ENCODE measurements at regions not wholly inside any gene's neighbourhood (a gene's known extent, or its start where the extent isn't known, plus 50 kb on each side); places are given as distances from the start of the nearest gene placed in this dataset.

DNA sequence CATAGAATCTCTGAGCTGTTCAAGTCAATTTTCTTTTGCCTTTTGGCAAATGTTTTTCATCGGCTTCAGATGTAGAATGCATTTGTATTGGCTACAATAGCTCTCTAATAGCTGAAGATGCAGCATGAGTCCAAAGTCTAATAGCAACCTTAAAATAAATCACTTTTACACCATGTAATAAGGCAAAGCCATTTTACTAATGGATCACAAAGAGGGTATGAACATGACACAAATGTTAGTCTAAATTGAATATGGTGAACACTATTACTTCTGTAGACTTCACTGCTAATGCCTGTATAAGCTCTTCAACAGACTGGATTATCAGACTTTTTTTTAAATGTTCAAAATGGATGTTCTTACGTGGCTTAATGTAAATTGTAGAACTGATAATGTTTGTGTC lies 645.3 kb downstream of the TLL1 start:
- H3K9me3 ChIP-seq (ENCODE audit: low read depth, low read length, poor library complexity, severe bottlenecking), result peaks cover 5% of the 10 kb centered on the region
- BruUV-seq (replicated peaks), result no TSS peak
- H3K27ac ChIP-seq (ENCODE audit: low read depth, low read length, poor library complexity, severe bottlenecking), result no peak overlapping the region
- intact Hi-C loops (cut with micrococcal nuclease; ENCODE audit: unreplicated experiment), result no loop called here
- H3K36me3 ChIP-seq (ENCODE audit: insufficient read depth, low read length, poor library complexity, severe bottlenecking), result no peaks in the 10 kb centered on the region
- no peaks in the 10 kb centered on the region for H3K27me3 ChIP-seq (replicated peaks; ENCODE audit: insufficient read depth, low read depth, low read length, poor library complexity)
- H3K4me3 ChIP-seq (ENCODE audit: low read depth, low read length, poor library complexity, severe bottlenecking), result no peak overlapping the region
- no peak for DNase-seq (ENCODE audit: low spot score)
- no peak for TF ChIP-seq EZH2 (IDR thresholded peaks at IDR 0.05; ENCODE audit: borderline replicate concordance, low read depth, low read length, poor library complexity, severe bottlenecking)
- TF ChIP-seq, protein P1, sequence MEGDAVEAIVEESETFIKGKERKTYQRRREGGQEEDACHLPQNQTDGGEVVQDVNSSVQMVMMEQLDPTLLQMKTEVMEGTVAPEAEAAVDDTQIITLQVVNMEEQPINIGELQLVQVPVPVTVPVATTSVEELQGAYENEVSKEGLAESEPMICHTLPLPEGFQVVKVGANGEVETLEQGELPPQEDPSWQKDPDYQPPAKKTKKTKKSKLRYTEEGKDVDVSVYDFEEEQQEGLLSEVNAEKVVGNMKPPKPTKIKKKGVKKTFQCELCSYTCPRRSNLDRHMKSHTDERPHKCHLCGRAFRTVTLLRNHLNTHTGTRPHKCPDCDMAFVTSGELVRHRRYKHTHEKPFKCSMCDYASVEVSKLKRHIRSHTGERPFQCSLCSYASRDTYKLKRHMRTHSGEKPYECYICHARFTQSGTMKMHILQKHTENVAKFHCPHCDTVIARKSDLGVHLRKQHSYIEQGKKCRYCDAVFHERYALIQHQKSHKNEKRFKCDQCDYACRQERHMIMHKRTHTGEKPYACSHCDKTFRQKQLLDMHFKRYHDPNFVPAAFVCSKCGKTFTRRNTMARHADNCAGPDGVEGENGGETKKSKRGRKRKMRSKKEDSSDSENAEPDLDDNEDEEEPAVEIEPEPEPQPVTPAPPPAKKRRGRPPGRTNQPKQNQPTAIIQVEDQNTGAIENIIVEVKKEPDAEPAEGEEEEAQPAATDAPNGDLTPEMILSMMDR (conservative IDR thresholded peaks at IDR 0.05; ENCODE audit: low read depth, low read length), result no peak
- ChIA-PET POLR2A (ENCODE audit: low non-redundant PET) (no interaction called here), CTCF (no interaction called here)
- no peaks in the 10 kb centered on the region for H3K4me1 ChIP-seq (ENCODE audit: insufficient read depth, low read length, poor library complexity, severe bottlenecking)

DNA sequence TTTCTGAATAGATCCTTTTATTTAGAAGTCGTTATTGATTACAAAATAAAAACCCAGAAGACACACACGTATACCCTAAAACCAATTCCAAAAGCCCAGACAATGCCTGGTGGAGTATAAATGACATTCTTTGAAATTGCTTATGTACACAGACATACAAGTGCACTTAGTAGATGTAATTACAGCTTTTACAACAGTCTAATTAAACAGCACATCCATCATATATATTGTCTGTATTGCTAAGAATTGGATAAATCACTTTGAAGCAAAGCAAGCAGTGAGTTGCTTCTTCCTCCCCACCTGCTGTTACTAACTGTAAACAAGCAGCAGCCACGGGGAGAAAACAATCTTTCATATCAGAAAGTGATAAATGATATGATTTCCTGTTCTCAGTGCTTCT lies 645.7 kb downstream of the TLL1 start:
- CTCF ChIA-PET, result no interaction called here
- TF ChIP-seq, protein P1 (conservative IDR thresholded peaks at IDR 0.05; ENCODE audit: low read depth, low read length), result no peak
- no peak for TF ChIP-seq EZH2 (IDR thresholded peaks at IDR 0.05; ENCODE audit: borderline replicate concordance, low read depth, low read length, poor library complexity, severe bottlenecking)
- intact Hi-C loops (cut with micrococcal nuclease; ENCODE audit: unreplicated experiment), result no loop called here

DNA sequence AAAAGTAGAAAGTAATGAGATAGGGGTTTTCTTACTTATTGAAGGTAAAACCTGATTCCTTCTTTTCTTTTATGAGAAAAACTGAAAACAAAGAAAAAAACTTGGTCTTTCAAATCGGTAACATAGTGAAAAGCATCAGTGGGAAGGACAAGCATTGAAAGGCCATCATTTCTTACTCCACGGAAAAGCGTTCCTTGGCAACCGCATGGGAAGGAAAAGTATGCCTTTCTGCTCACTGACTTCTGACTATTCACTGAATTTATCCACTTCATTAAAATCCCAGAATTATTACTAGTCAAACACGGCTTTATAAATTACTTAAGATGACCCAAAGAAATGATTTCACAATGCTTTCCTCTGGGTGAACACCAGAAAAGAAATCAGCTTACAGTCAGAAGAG lies 646.7 kb downstream of the TLL1 start:
- intact Hi-C loops (cut with micrococcal nuclease; ENCODE audit: unreplicated experiment), result no loop called here
- H3K9me3 ChIP-seq (ENCODE audit: low read depth, low read length, poor library complexity, severe bottlenecking), result no peaks in the 10 kb centered on the region
- no peaks in the 10 kb centered on the region for H3K27me3 ChIP-seq (replicated peaks; ENCODE audit: insufficient read depth, low read depth, low read length, poor library complexity)
- no peak for DNase-seq (ENCODE audit: low spot score)
- BruUV-seq (replicated peaks), result no TSS peak
- TF ChIP-seq, protein P1 (conservative IDR thresholded peaks at IDR 0.05; ENCODE audit: low read depth, low read length), result no peak
- TF ChIP-seq EZH2 (IDR thresholded peaks at IDR 0.05; ENCODE audit: borderline replicate concordance, low read depth, low read length, poor library complexity, severe bottlenecking), result no peak
- no peak overlapping the region for H3K4me3 ChIP-seq (ENCODE audit: low read depth, low read length, poor library complexity, severe bottlenecking)
- no peaks in the 10 kb centered on the region for H3K36me3 ChIP-seq (ENCODE audit: insufficient read depth, low read length, poor library complexity, severe bottlenecking)
- POLR2A ChIA-PET (ENCODE audit: low non-redundant PET), result no interaction called here
- CTCF ChIA-PET, result no interaction called here
- H3K4me1 ChIP-seq (ENCODE audit: insufficient read depth, low read length, poor library complexity, severe bottlenecking), result no peaks in the 10 kb centered on the region
- H3K27ac ChIP-seq (ENCODE audit: low read depth, low read length, poor library complexity, severe bottlenecking), result no peak overlapping the region

More for the DNA sequence above, 645.7 kb downstream of the TLL1 start:
- Histone ChIP-seq H3K36me3 (ENCODE audit: insufficient read depth, low read length, poor library complexity, severe bottlenecking) (no peaks in the 10 kb centered on the region), H3K4me3 (ENCODE audit: low read depth, low read length, poor library complexity, severe bottlenecking) (no peak overlapping the region), H3K9me3 (ENCODE audit: low read depth, low read length, poor library complexity, severe bottlenecking) (peaks cover 5% of the 10 kb centered on the region), H3K27me3 (replicated peaks; ENCODE audit: insufficient read depth, low read depth, low read length, poor library complexity) (no peaks in the 10 kb centered on the region), H3K4me1 (ENCODE audit: insufficient read depth, low read length, poor library complexity, severe bottlenecking) (no peaks in the 10 kb centered on the region), H3K27ac (ENCODE audit: low read depth, low read length, poor library complexity, severe bottlenecking) (no peak overlapping the region)
- DNase-seq (ENCODE audit: low spot score), result no peak
- POLR2A ChIA-PET (ENCODE audit: low non-redundant PET), result no interaction called here
- BruUV-seq (replicated peaks), result no TSS peak
